NCI-H1092 treated with DMSO at 0.1 percent for 48 hours (cell line): ENCODE measurements at regions not wholly inside any gene's neighbourhood (a gene's known extent, or its start where the extent isn't known, plus 50 kb on each side); places are given as distances from the start of the nearest gene placed in this dataset.

Experiments
- DNase-seq: peaks from one replicate; lab custom pipeline; 2025; lab: John Stamatoyannopoulos, UW

GRCh38 chr6:3526962-3527650 lies 70.3 kb upstream of the SLC22A23 start:
- no peak for DNase-seq

GRCh38 chr6:3525915-3526314 lies 69.1 kb upstream of the SLC22A23 start:
- no peak for DNase-seq

DNA sequence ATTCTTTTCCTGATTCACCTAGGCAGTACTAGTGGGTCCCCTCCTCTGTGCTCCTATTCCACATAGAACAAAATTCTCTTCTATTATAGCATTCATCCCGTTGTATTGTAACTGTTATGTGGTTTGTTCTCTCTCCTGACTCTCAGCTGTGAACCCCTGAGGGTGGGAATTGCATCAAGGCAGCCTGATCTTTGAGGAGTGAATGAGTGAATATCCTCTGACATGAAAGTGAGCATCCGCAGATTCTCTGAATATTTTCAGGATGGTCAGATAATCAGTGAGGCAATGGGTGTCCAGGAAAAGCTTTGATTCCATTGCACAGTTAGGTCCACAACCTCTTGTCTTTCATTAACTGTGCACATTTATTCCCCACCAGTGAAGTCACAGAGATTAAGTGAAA lies 67.6 kb upstream of the SLC22A23 start:
- DNase-seq: no peak

GRCh38 chr6:3523966-3524365 lies 67.1 kb upstream of the SLC22A23 start:
- no peak for DNase-seq

GRCh38 chr6:3523271-3523670 lies 66.4 kb upstream of the SLC22A23 start:
- DNase-seq: no peak

- no peak for DNase-seq
Measured at GRCh38 chr6:3522561-3523260, 65.9 kb upstream of the SLC22A23 start.

DNA sequence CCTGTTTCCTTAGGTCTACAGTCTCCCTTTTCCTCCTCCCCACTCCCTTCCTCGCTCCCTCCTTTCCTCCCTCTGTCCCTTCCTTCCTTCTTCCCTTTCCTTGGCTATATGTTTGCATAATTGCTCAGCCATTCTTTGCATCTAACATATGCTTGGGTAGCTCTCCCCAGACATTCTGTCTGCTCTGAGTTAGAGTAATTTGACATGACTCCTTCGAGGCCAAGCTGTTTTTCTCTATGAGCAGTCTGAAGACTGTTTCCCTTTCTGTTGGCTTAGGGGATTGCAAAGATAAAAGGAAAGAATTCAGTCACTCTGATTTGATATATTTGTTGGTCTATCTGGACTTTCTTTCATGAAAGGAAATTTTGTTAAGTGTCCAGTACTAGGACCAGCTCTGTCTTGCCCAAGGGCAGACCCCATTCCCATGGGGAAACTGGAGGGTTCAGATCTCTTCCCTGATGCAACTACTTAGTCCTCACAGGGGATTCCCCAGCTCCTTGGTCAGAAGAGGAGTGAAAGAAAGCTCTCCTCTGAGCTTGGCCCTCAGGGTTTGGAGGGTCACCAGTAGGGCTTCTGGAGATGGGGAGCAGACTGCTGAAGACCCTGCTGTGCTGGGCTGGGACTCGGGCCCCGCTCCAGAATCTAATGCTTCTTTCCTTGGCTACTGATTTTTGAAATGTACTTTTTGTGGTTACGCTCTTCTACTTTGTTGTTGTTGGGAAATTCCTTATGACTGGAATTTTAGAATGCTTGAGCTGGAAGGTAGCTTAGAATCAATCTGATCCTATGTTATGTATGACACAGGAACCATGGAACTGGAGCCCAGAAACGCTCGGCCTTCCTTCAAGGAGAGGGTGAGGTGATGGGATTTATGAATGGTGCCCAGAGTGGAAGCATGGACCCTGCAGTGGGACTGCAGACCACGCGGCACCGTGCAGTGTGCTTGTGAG lies 63.7 kb upstream of the SLC22A23 start:
- no peak for DNase-seq

- no peak for DNase-seq
Measured at GRCh38 chr6:3518356-3519190, 61.7 kb upstream of the SLC22A23 start.

DNA sequence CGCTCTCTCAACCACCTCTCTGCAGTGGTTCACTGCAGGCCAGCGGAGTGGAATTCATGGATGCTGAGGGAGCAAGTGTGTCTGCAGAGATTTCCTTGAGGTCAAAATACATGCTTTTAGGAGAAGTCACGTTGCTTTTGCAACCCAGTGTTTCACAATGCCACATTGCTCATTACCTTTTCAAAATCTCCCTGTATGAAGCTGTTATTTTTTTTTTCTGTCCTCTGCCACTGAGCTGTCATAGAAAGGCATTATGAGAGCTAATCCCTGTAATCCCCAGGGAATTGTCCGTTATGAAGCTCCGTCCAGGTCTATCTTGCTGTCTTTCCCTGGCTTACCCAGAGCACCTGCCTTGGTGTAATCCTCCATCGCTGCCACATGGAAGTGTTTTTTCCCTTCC lies 60.5 kb upstream of the SLC22A23 start:
- DNase-seq: no peak

- DNase-seq: no peak
Measured at GRCh38 chr6:3516092-3516491, 59.2 kb upstream of the SLC22A23 start.

DNA sequence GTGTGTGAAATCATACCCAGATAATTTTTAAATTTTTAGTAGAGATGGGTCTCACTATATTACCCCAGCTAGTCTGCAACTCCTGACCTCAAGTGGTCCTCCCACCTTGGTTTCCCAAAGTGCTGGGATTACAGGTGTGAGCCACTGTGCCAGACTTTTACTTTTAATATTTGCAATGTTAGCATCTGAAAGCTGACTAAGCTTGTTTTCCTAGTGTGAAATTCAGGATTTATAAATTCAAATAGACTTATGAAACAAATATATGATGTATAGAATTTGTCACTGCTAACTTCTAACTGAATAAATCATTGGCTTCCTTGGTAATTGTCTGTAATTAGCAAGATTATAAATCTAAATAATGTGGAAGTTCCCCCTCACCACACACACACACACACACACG lies 58.8 kb upstream of the SLC22A23 start:
- no peak for DNase-seq

DNA sequence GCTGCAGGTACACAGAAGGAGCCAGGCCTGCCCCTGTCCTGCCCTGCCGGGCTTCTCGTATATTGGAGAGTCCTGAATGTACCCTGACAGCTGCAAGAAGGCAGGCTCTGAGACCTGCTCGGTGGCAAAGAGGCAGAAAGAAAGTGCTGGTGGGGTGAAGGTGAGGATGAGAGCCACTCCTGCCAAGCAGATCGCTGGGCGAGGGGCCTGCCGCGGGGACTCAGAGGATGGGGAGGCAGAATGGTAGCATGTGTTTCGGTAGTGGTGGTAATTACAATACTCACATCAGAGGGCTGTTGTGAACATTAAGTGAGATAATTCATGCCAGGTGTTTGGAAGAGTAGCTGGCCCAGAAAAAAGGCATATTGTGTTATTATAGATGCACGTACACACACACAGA lies 56.6 kb upstream of the SLC22A23 start:
- DNase-seq: no peak

DNA sequence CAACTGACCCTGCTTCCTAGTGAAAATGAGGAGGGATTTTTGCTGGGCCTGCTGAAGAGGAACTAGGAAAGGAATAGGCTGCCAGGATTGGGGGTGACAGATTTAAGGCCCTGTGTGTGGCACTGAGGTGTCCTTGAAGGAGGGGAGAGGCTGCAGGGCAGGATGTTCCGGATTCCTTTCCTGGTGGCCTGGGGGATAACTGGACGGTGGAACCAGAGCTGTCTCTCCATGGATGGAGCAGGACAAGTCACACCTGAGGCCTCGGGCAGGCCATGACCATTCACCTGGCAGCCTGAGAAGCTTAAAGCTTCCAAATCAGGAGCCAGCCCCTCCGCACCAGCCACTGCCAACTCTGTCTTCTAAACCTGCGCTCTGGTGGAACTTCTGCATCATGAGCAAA lies 56.0 kb upstream of the SLC22A23 start:
- no peak for DNase-seq

DNA sequence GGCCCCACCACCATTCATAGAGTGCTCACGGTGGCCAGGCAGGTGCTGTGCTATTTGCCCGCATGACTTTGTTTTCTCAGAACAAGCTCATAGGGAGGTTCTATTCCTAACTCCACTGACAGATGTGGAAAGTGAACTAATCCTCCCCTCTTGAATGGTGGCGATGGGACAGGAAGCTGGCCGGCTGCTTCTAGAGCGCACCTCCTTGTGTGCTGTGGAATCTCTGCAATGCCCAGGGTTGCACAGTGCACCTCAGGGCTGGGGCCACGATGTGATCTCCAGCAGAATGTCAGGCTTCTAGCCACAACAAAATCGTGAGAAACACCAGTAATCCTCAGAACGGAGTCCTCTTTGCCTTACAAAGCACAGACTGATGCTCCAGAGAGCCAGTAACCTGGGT lies 53.8 kb upstream of the SLC22A23 start:
- no peak for DNase-seq

DNA sequence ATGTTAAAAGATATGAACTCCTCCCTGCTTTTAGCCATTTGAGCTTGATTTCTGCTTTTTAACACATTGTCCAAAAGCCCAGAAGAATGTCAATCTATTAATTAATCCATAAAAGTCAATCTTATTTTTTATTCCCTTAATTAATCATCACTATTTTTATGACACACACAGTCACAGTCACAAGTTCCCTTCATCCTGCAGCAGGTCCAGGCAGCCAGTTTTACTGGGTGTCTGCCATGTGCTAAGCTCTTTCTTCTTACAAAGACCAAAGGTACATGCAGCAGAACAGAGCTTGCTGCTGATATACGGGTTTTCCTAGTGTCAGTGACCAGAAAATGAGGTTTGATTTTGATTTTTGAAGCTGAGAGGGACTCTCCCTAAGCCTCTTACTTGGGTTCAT lies 53.3 kb upstream of the SLC22A23 start:
- DNase-seq: no peak

DNA sequence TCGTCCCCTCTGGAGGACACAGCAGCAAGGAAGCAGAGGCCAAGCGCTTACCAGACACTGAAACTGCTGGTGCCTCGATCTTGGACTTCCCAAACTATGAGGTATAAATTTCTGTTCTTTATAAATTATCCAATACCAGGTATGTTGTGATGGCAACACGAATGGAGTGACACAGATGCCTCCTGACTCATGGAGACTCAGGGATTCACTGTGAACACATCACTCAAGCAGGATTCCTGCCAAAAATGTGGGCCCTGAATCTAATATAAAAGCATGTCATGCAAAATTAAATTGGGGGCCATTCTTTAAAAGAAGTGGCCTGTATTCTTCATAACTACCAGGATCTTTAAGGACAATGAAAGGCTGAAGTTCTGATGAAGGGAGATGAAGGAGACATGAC lies 52.5 kb upstream of the SLC22A23 start:
- no peak for DNase-seq

- no peak for DNase-seq
Measured at GRCh38 chr6:3506751-3507383, 50.0 kb upstream of the SLC22A23 start.
